ENCODE measurements at regions not wholly inside any gene's neighbourhood (a gene's known extent, or its start where the extent isn't known, plus 50 kb on each side); places are given as distances from the start of the nearest gene placed in this dataset.

DNA sequence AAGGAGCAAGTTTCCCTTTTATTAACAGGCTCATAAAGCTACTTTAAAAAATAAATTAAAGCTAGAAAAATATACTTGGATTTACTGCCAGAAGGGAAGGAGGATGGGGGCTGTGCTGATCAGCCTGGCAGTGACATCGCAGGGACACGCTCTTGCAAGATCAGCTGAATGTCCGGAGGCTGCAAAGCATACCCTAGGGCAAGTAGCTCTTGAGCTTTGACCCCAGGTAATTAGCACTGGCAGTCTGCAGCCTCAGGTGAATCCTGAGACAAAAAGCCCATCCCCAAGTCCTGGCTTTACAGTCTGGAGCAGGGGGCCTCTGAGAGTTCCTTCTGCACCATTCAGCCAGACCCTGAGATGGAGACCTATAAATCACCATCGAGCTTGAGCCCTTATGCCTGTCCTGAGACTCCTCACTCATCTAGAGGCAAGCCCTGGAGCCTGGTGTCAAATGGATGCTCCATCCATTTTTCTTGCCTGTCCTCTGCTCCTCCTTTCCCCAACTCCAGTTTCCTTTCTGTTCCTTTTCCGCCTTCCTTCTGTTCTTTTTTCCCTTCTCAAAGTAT lies 131.7 kb downstream of the TMEM114 start:
- Histone ChIP-seq H4K20me1 (ENCODE audit: insufficient read depth, low read length) (no peaks in the 10 kb centered on the region), H3K27ac (ENCODE audit: low read depth, low read length, poor library complexity, severe bottlenecking) (no peak overlapping the region), H3K36me3 (ENCODE audit: insufficient read depth, low read length) (no peaks in the 10 kb centered on the region), H2AFZ (ENCODE audit: low read length) (no peak overlapping the region), H3K4me1 (ENCODE audit: insufficient read depth, low read length, poor library complexity, severe bottlenecking) (no peaks in the 10 kb centered on the region), H3K79me2 (ENCODE audit: insufficient read depth, low read depth, low read length) (no peaks in the 10 kb centered on the region), H3K4me2 (ENCODE audit: low read length) (no peak overlapping the region), H3K4me3 (ENCODE audit: low read depth, low read length, poor library complexity, severe bottlenecking) (no peak overlapping the region), H3K9me2 (ENCODE audit: insufficient read depth, low read length) (no peaks in the 10 kb centered on the region), H3K9me3 (ENCODE audit: low read length) (no peaks in the 10 kb centered on the region)
- ChIA-PET POLR2A (interaction anchor here (0.6 to 0.8 kb wide), 2 partner anchors 13 kb away, joined by 3 to 5 read pairs; no protein-coding TSS in a partner anchor), CTCF (ENCODE audit: unreplicated experiment) (no interaction called here)
- intact Hi-C loops (cut with micrococcal nuclease; ENCODE audit: unreplicated experiment), result no loop called here
- BruUV-seq (replicated peaks), result no TSS peak
- no peak for TF ChIP-seq EZH2phosphoT487 (IDR thresholded peaks at IDR 0.05; ENCODE audit: borderline replicate concordance, low read depth, low read length)
- TF ChIP-seq, protein P1, sequence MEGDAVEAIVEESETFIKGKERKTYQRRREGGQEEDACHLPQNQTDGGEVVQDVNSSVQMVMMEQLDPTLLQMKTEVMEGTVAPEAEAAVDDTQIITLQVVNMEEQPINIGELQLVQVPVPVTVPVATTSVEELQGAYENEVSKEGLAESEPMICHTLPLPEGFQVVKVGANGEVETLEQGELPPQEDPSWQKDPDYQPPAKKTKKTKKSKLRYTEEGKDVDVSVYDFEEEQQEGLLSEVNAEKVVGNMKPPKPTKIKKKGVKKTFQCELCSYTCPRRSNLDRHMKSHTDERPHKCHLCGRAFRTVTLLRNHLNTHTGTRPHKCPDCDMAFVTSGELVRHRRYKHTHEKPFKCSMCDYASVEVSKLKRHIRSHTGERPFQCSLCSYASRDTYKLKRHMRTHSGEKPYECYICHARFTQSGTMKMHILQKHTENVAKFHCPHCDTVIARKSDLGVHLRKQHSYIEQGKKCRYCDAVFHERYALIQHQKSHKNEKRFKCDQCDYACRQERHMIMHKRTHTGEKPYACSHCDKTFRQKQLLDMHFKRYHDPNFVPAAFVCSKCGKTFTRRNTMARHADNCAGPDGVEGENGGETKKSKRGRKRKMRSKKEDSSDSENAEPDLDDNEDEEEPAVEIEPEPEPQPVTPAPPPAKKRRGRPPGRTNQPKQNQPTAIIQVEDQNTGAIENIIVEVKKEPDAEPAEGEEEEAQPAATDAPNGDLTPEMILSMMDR (conservative IDR thresholded peaks at IDR 0.05; ENCODE audit: low read length), result no peak
- DNase-seq (ENCODE audit: low spot score), result no peak

GRCh38 chr16:8453359-8453758 lies 137.0 kb downstream of the TMEM114 start:
- Histone ChIP-seq H3K79me2 (ENCODE audit: insufficient read depth, low read depth, low read length) (no peaks in the 10 kb centered on the region), H3K4me2 (ENCODE audit: low read length) (no peak overlapping the region), H2AFZ (ENCODE audit: low read length) (no peak overlapping the region), H3K9me3 (ENCODE audit: low read length) (no peaks in the 10 kb centered on the region), H3K4me3 (ENCODE audit: low read depth, low read length, poor library complexity, severe bottlenecking) (no peak overlapping the region), H3K9me2 (ENCODE audit: insufficient read depth, low read length) (no peaks in the 10 kb centered on the region), H3K27ac (ENCODE audit: low read depth, low read length, poor library complexity, severe bottlenecking) (no peak overlapping the region), H4K20me1 (ENCODE audit: insufficient read depth, low read length) (no peaks in the 10 kb centered on the region), H3K4me1 (ENCODE audit: insufficient read depth, low read length, poor library complexity, severe bottlenecking) (no peaks in the 10 kb centered on the region), H3K36me3 (ENCODE audit: insufficient read depth, low read length) (no peaks in the 10 kb centered on the region)
- POLR2A ChIA-PET, result no interaction called here
- intact Hi-C loops (cut with micrococcal nuclease; ENCODE audit: unreplicated experiment), result no loop called here
- CTCF ChIA-PET (ENCODE audit: unreplicated experiment), result no interaction called here
- BruUV-seq (replicated peaks), result no TSS peak
- no peak for DNase-seq (ENCODE audit: low spot score)
- no peak for TF ChIP-seq EZH2phosphoT487 (IDR thresholded peaks at IDR 0.05; ENCODE audit: borderline replicate concordance, low read depth, low read length)

GRCh38 chr16:8452941-8453340 lies 137.4 kb downstream of the TMEM114 start:
- Histone ChIP-seq H3K36me3 (ENCODE audit: insufficient read depth, low read length) (no peaks in the 10 kb centered on the region), H3K27ac (ENCODE audit: low read depth, low read length, poor library complexity, severe bottlenecking) (no peak overlapping the region), H3K9me3 (ENCODE audit: low read length) (no peaks in the 10 kb centered on the region), H4K20me1 (ENCODE audit: insufficient read depth, low read length) (no peaks in the 10 kb centered on the region), H2AFZ (ENCODE audit: low read length) (no peak overlapping the region), H3K4me3 (ENCODE audit: low read depth, low read length, poor library complexity, severe bottlenecking) (no peak overlapping the region), H3K4me2 (ENCODE audit: low read length) (no peak overlapping the region), H3K4me1 (ENCODE audit: insufficient read depth, low read length, poor library complexity, severe bottlenecking) (no peaks in the 10 kb centered on the region), H3K9me2 (ENCODE audit: insufficient read depth, low read length) (no peaks in the 10 kb centered on the region), H3K79me2 (ENCODE audit: insufficient read depth, low read depth, low read length) (no peaks in the 10 kb centered on the region)
- ChIA-PET CTCF (ENCODE audit: unreplicated experiment) (no interaction called here), POLR2A (interaction anchor here (0.7 kb wide), 1 partner anchor 10 kb away, joined by 5 read pairs; no protein-coding TSS in a partner anchor)
- no TSS peak for BruUV-seq (replicated peaks)
- intact Hi-C loops (cut with micrococcal nuclease; ENCODE audit: unreplicated experiment), result no loop called here
- no peak for TF ChIP-seq EZH2phosphoT487 (IDR thresholded peaks at IDR 0.05; ENCODE audit: borderline replicate concordance, low read depth, low read length)
- TF ChIP-seq, protein P1 (conservative IDR thresholded peaks at IDR 0.05; ENCODE audit: low read length), result no peak
- DNase-seq (ENCODE audit: low spot score), result no peak

All from OCI-LY7 (cell line).